ENCODE measurements at regions not wholly inside any gene's neighbourhood (a gene's known extent, or its start where the extent isn't known, plus 50 kb on each side); places are given as distances from the start of the nearest gene placed in this dataset.

GRCh38 chr1:55937840-55938375 is 641.5 kb downstream of the PLPP3 start:
- no peak for TF ChIP-seq CTCF (IDR thresholded peaks at IDR 0.05; ENCODE audit: low read depth, low read length, missing control alignments)
- DNase-seq (ENCODE audit: low read depth) = no peak
- H3K4me3 ChIP-seq (ENCODE audit: low read depth, low read length) = no peak overlapping the region

DNA sequence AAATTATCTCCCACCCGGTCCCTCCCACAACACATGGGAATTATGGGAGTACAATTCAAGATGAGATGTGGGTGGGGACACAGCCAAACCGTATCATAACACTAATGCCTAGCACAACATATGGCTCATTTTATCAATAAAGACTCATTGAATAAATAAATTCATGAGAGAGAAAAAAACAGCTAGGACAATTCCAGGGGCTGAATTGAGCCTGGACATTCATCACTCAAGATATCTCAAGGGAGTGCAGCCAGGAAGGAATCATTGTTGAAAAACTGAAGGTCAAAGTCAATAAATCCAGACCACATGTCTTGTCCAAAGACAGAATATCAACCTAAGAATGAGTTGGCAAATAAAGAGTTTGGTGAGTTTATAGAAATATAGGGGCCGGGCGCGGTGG is 644.1 kb downstream of the PLPP3 start:
- DNase-seq (ENCODE audit: low read depth) = no peak
- TF ChIP-seq CTCF (IDR thresholded peaks at IDR 0.05; ENCODE audit: low read depth, low read length, missing control alignments) = no peak
- no peak overlapping the region for H3K4me3 ChIP-seq (ENCODE audit: low read depth, low read length)

DNA sequence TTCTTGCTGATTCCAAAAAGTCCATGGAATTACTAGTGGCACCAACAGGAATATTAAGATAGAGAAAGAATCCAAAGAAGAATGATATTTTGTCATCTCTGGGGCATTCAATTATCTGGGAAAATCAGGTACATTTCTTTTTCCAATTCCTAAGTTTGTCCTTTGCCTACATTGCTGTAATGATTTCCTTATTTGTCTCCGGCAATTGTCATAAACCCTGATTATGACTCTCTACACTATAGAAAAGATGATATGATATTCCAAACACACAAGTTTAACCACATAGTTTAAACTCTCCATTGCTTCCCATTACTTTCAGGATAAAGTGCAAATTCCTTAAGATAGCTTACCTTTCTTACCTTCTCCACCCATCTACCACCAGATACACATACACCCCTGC is 647.0 kb downstream of the PLPP3 start:
- no peak for TF ChIP-seq CTCF (IDR thresholded peaks at IDR 0.05; ENCODE audit: low read depth, low read length, missing control alignments)
- no peak overlapping the region for H3K4me3 ChIP-seq (ENCODE audit: low read depth, low read length)
- no peak for DNase-seq (ENCODE audit: low read depth)

DNA sequence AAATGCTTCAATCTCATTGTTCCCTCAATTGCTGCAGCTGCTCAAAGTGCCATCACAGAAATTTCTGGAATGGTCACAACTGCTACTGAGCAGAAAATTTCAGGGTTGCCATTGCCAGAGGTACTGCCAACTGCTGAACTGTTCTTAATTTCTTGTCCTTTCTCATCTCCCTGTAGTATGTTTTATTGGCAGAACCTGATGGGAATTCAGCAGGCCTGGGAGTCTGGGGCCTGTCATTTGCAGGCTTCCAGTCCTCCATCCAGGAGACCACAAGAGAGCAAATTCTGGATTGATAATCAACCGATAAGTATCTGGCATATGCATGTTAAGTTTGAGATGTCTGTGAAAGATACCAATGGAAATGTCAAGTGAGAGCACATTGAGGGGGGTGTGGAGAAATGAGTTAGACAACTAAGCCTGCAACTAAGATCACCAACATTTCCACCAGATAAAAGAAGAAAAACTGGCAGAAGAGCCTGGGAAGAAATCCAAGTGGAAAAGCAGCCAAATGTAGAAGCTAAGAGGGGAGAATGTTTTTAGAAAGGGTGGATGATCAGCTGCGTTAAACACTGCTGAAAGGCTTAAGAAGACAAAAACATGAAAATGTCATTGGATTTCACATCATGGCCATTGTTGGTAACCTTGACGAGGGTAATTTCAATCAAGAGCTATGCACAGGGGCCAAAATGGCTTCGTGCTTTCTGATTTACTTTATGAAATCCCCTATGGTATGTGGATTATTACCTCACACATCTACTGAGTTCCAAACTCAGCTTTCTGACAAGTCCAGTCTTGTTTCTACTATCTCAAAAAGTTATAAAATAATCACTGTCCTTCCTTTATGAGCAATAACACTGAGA is 648.1 kb downstream of the PLPP3 start:
- no peak overlapping the region for H3K4me3 ChIP-seq (ENCODE audit: low read depth, low read length)
- DNase-seq (ENCODE audit: low read depth) = no peak
- TF ChIP-seq CTCF (IDR thresholded peaks at IDR 0.05; ENCODE audit: low read depth, low read length, missing control alignments) = no peak

GRCh38 chr1:55929652-55930051 is 649.7 kb downstream of the PLPP3 start:
- no peak overlapping the region for H3K4me3 ChIP-seq (ENCODE audit: low read depth, low read length)
- DNase-seq (ENCODE audit: low read depth) = no peak
- no peak for TF ChIP-seq CTCF (IDR thresholded peaks at IDR 0.05; ENCODE audit: low read depth, low read length, missing control alignments)

GRCh38 chr1:55928576-55928975 is 650.8 kb downstream of the PLPP3 start:
- TF ChIP-seq CTCF (IDR thresholded peaks at IDR 0.05; ENCODE audit: low read depth, low read length, missing control alignments) = no peak

More at GRCh38 chr1:55928576-55928975, 650.8 kb downstream of the PLPP3 start:
- H3K4me3 ChIP-seq (ENCODE audit: low read depth, low read length) = no peak overlapping the region
- no peak for DNase-seq (ENCODE audit: low read depth)

Measured in GM12864 (cell line).